ENCODE measurements at regions not wholly inside any gene's neighbourhood (a gene's known extent, or its start where the extent isn't known, plus 50 kb on each side); places are given as distances from the start of the nearest gene placed in this dataset.

- Histone ChIP-seq H3K27me3 (no peaks in the 10 kb centered on the region), H3K27ac (peak overlapping the region in 2 of 4 donors; percentile 19 to 20), H3K4me3 (no peak overlapping the region), H3K4me1 (no peaks in the 10 kb centered on the region), H3K9me3 (no peaks in the 10 kb centered on the region), H3K36me3 (no peaks in the 10 kb centered on the region)
- TF ChIP-seq POLR2A (IDR thresholded peaks at IDR 0.05) = no peak
- TF ChIP-seq, protein P1, sequence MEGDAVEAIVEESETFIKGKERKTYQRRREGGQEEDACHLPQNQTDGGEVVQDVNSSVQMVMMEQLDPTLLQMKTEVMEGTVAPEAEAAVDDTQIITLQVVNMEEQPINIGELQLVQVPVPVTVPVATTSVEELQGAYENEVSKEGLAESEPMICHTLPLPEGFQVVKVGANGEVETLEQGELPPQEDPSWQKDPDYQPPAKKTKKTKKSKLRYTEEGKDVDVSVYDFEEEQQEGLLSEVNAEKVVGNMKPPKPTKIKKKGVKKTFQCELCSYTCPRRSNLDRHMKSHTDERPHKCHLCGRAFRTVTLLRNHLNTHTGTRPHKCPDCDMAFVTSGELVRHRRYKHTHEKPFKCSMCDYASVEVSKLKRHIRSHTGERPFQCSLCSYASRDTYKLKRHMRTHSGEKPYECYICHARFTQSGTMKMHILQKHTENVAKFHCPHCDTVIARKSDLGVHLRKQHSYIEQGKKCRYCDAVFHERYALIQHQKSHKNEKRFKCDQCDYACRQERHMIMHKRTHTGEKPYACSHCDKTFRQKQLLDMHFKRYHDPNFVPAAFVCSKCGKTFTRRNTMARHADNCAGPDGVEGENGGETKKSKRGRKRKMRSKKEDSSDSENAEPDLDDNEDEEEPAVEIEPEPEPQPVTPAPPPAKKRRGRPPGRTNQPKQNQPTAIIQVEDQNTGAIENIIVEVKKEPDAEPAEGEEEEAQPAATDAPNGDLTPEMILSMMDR (IDR thresholded peaks at IDR 0.05) = no peak
- DNase-seq = peak in 2 of 3 donors; percentile 49 to 58
These were observed 127.6 kb downstream of the OAT start for GRCh38 chr10:124291001-124291701.

GRCh38 chr10:124289851-124290795 is 128.6 kb downstream of the OAT start:
- H3K36me3 ChIP-seq = no peaks in the 10 kb centered on the region
- peak in 2 of 3 donors; percentile 40 to 52 for DNase-seq
- H3K4me3 ChIP-seq = no peak overlapping the region
- peak overlapping the region in 3 of 4 donors; percentile 17 to 20 (median 19) for H3K27ac ChIP-seq
- H3K9me3 ChIP-seq = no peaks in the 10 kb centered on the region
- H3K27me3 ChIP-seq = no peaks in the 10 kb centered on the region
- TF ChIP-seq, protein P1 (IDR thresholded peaks at IDR 0.05) = no peak
- no peak for TF ChIP-seq POLR2A (IDR thresholded peaks at IDR 0.05)
- H3K4me1 ChIP-seq = no peaks in the 10 kb centered on the region

GRCh38 chr10:124288928-124289850 is 129.5 kb downstream of the OAT start:
- Histone ChIP-seq H3K9me3 (no peaks in the 10 kb centered on the region), H3K4me3 (no peak overlapping the region), H3K27ac (no peak overlapping the region), H3K36me3 (no peaks in the 10 kb centered on the region), H3K4me1 (no peaks in the 10 kb centered on the region), H3K27me3 (no peaks in the 10 kb centered on the region)
- no peak for TF ChIP-seq POLR2A (IDR thresholded peaks at IDR 0.05)
- TF ChIP-seq, protein P1 (IDR thresholded peaks at IDR 0.05) = no peak
- peak in 2 of 3 donors; percentile 34 to 36 for DNase-seq

DNA sequence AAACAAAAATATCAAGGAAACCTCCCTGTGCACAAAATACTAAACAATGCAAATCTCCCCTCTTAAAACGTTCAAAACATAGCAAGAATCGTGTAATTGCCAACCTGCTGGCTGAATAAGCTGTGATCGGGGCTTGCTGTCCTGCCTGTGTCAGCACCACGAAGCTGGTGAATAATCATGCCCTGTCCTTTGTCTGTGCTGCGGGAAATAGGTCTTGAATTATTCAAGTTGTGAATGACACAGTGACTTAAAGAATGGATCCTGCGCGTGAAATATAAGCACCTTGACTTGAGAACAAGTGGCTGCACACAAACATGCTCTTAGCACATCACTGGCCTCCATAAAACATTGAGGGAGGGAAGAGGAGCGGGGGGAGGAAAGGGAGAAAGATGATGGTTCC is 130.2 kb downstream of the OAT start:
- H3K27me3 ChIP-seq = no peaks in the 10 kb centered on the region
- no peaks in the 10 kb centered on the region for H3K36me3 ChIP-seq
- H3K9me3 ChIP-seq = no peaks in the 10 kb centered on the region
- TF ChIP-seq POLR2A (IDR thresholded peaks at IDR 0.05) = no peak
- H3K4me1 ChIP-seq = no peaks in the 10 kb centered on the region
- no peak overlapping the region for H3K4me3 ChIP-seq
- H3K27ac ChIP-seq = no peak overlapping the region
- DNase-seq = peak in 1 of 3 donors; percentile 13

DNA sequence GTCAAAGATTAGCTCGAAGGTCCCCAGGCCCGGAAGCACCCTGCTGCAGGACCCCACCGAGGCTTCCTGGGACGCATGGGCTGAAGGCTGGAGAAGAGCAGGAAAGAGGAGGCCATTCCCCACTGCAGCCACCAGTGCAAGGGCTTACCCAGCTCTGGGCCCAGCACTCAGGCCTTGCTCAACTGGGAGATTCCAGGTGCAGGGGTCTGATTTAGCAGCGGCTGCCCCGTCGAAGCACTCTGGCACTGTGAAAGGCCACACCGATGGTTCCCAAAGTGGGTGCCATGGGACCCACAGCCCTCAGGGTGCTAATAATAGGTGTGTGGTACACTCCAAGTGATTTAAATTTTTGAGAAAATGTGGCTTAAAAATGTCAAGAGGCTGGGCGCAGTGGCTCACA is 130.9 kb downstream of the OAT start:
- TF ChIP-seq POLR2A (IDR thresholded peaks at IDR 0.05) = no peak
- TF ChIP-seq, protein P1 (IDR thresholded peaks at IDR 0.05) = no peak
- Histone ChIP-seq H3K36me3 (no peaks in the 10 kb centered on the region), H3K4me3 (no peak overlapping the region), H3K4me1 (no peaks in the 10 kb centered on the region), H3K27me3 (no peaks in the 10 kb centered on the region), H3K27ac (no peak overlapping the region), H3K9me3 (no peaks in the 10 kb centered on the region)
- DNase-seq = peak in 2 of 3 donors; percentile 14 to 34

Data from Peyer's patch (tissue), 4 donors.